Suprapubic skin (tissue), 4 donors: ENCODE measurements at regions not wholly inside any gene's neighbourhood (a gene's known extent, or its start where the extent isn't known, plus 50 kb on each side); places are given as distances from the start of the nearest gene placed in this dataset.

ENCODE experiments used
- DNase-seq, 2 donors: peaks; one replicate each; pipeline ENCODE4 v3.0.0-alpha.2; 2019; ENCODE audit warnings: low spot score in 2 of 2
- H3K27ac ChIP-seq: fragments of 200-600 bp; sonication (generic); one replicate; pipeline ENCODE4 v1.5.1; 2019
- H3K27me3 ChIP-seq: fragments of 200-600 bp; sonication (generic); one replicate; pipeline ENCODE4 v1.5.1; 2019
- H3K36me3 ChIP-seq: fragments of 200-600 bp; sonication (generic); one replicate; pipeline ENCODE4 v1.5.1; 2019
- H3K4me1 ChIP-seq: fragments of 200-600 bp; sonication (generic); one replicate; pipeline ENCODE4 v1.5.1; 2019
- H3K4me3 ChIP-seq: fragments of 200-600 bp; sonication (generic); one replicate; pipeline ENCODE4 v1.5.1; 2019; ENCODE audit warnings: mild to moderate bottlenecking
- H3K9me3 ChIP-seq: fragments of 200-600 bp; sonication (generic); one replicate; pipeline ENCODE4 v1.5.1; 2019
- EP300 ChIP-seq: sonication (generic); formaldehyde crosslinking; IDR thresholded peaks from one replicate; pipeline ENCODE4 v1.6.1; 2017; ENCODE audit warnings: antibody characterized with exemption
- POLR2A ChIP-seq, 2 donors: fragments of 450-650 bp; IDR thresholded peaks; one replicate each; pipeline ENCODE4 v1.6.1; 2017; ENCODE audit warnings: antibody characterized with exemption in 2 of 2, mild to moderate bottlenecking in 2 of 2, moderate library complexity in 2 of 2
- POLR2AphosphoS5 ChIP-seq, 3 donors: sonication (generic); formaldehyde crosslinking; IDR thresholded peaks; one replicate each; pipeline ENCODE4 v1.6.1; 2017; ENCODE audit warnings: antibody characterized with exemption in 3 of 3
- WGBS: methylation state at CpG from one replicate; pipeline ENCODE4 v1.1.5; 2018; 5-methylcytosine and 5-hydroxymethylcytosine counted together
- TF ChIP-seq, protein P1 (sequence below), 2 donors: fragments of 200-600 bp in 1 of 2; fragments of 450-650 bp in 1 of 2; sonication (generic) in 1 of 2; IDR thresholded peaks; one replicate each; pipeline ENCODE4 v1.5.1; 2016 to 2019; ENCODE audit warnings: antibody characterized with exemption in 2 of 2, mild to moderate bottlenecking in 1 of 2, moderate library complexity in 1 of 2

DNA sequence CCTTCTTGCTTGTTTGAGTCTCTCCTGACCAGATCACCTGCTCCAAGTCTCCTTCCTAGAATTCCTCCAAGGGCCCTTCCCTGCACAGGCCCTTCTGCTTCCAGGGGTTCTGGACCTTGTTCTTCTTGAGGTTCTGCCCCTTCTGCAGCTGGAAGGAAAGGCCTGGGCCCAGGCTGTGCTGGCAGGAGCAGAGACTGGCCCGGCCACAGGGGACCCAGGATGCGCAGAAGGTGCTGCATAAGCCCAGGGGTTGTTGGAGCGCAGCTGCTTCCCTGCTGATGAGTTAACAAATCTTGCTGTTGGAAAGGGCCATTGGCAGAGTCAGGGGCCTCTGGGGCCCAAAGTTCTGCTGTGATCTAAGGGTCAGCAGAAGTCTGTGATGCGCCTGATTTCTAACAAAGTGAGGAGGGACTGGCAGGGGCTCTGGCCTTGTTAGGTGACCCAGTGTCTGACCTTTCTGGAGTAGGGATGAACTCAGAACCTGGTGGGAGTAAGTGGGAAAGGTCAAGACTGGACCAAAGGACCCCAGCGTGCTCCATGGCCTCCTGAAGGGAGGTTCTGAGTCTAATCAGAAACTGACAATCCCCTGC, 509.8 kb downstream of the PTPRU start:
- DNase-seq = peak in 1 of 2 donors; percentile 72

DNA sequence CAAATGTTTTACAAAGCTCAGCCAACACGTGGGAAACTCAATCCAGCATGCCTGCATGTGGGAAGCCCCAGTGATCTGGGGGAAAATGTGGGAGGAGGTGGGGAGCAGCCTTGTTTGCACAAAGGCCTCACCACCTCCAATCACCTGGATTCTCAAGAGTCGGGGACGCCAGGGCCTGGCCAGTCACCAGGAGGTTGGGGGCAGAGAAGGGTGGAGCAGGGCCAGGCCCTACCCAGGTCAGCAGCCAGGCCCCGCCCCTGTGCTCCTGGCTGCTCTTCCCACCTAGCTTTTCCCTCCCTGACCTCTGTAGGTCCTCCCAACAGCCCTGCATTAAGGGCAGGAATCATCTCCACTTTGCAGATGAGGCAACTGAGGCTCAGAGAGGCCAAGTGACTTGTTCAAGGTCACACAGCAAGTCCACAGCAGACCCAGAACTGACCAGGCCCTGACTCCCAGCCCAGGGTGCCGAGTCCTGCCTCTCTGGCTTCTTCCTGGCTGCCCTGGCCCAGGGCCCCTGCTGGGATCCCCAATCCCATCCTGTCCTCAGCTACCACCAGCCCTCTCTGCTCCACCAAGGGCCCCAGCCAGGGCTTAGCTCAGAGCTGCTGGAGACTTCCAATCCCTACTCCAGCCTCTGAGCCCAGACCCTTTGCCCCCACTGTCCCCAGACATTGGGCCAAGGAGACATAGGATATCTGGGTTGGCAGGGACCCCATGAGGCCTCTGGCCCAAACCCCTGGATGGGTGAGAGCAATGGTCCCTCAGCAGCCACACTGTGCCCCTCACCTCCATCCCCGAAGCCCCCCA, 508.6 kb downstream of the PTPRU start:
- no peak for DNase-seq
- H3K27me3 ChIP-seq = peaks cover 26% of the 10 kb centered on the region
- no peak for TF ChIP-seq EP300
- no peak for TF ChIP-seq POLR2A (IDR thresholded peaks at IDR 0.05)
- no peak for TF ChIP-seq POLR2AphosphoS5 (IDR thresholded peaks at IDR 0.05)
- TF ChIP-seq, protein P1, sequence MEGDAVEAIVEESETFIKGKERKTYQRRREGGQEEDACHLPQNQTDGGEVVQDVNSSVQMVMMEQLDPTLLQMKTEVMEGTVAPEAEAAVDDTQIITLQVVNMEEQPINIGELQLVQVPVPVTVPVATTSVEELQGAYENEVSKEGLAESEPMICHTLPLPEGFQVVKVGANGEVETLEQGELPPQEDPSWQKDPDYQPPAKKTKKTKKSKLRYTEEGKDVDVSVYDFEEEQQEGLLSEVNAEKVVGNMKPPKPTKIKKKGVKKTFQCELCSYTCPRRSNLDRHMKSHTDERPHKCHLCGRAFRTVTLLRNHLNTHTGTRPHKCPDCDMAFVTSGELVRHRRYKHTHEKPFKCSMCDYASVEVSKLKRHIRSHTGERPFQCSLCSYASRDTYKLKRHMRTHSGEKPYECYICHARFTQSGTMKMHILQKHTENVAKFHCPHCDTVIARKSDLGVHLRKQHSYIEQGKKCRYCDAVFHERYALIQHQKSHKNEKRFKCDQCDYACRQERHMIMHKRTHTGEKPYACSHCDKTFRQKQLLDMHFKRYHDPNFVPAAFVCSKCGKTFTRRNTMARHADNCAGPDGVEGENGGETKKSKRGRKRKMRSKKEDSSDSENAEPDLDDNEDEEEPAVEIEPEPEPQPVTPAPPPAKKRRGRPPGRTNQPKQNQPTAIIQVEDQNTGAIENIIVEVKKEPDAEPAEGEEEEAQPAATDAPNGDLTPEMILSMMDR (IDR thresholded peaks at IDR 0.05) = no peak
- H3K9me3 ChIP-seq = no peaks in the 10 kb centered on the region
- H3K36me3 ChIP-seq = no peaks in the 10 kb centered on the region
- no peaks in the 10 kb centered on the region for H3K4me1 ChIP-seq
- no peak overlapping the region for H3K27ac ChIP-seq
- no peak overlapping the region for H3K4me3 ChIP-seq
- 58% methylated on average over 5 of the region's 6 CpGs for WGBS

More for the DNA sequence above, 509.8 kb downstream of the PTPRU start:
- WGBS = 91% methylated on average over 5 of the region's 5 CpGs
- H3K27me3 ChIP-seq = peaks cover 23% of the 10 kb centered on the region
- no peak overlapping the region for H3K4me3 ChIP-seq
- no peak overlapping the region for H3K27ac ChIP-seq
- TF ChIP-seq, protein P1 (IDR thresholded peaks at IDR 0.05) = no peak
- TF ChIP-seq POLR2AphosphoS5 (IDR thresholded peaks at IDR 0.05) (no peak), EP300 (no peak), POLR2A (IDR thresholded peaks at IDR 0.05) (no peak)
- H3K36me3 ChIP-seq = no peaks in the 10 kb centered on the region
- H3K4me1 ChIP-seq = no peaks in the 10 kb centered on the region
- no peaks in the 10 kb centered on the region for H3K9me3 ChIP-seq

DNA sequence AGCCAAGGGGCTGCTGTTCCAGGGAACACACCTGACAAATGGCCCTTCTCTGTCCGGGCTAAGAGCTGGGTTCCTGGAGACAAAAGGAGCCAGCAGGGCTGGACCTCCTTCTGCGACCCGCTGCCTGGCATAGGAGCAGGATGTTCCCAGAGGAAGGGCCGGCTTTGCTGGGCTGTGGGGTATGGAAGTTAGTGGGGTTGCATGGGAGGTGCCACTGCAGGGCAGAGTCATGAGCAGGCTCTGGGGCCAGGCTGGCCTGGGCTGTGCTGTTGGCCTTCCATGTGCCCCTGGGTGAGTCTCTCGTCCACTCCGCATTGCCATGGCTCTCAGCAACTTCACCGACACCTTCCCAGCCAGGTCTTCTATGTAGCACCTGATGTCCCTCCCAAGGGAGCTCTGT, 507.6 kb downstream of the PTPRU start:
- DNase-seq = no peak
- Histone ChIP-seq H3K27me3 (peaks cover 34% of the 10 kb centered on the region), H3K27ac (no peak overlapping the region), H3K36me3 (no peaks in the 10 kb centered on the region), H3K4me1 (no peaks in the 10 kb centered on the region), H3K4me3 (no peak overlapping the region), H3K9me3 (no peaks in the 10 kb centered on the region)
- 83% methylated on average over 5 of the region's 7 CpGs for WGBS
- TF ChIP-seq, protein P1 (IDR thresholded peaks at IDR 0.05) = no peak
- TF ChIP-seq EP300 = no peak
- no peak for TF ChIP-seq POLR2A (IDR thresholded peaks at IDR 0.05)
- no peak for TF ChIP-seq POLR2AphosphoS5 (IDR thresholded peaks at IDR 0.05)

DNA sequence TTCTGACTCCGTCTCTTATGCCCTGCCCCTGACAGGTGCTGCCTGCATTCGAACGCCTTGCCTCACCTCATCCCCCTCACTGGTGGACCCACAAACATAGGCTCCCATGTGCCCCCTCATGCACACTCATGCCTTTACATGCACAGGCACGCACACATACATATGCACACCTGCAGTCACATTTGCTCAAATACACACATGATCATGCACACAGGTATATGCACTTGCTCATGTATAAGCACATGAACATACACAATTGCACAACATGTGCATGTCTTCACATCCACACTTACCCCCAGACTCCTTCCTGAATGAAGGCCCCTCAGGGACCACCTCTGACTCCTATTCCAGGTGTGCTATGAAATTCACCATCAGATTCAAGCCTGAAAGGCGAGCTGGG, 506.9 kb downstream of the PTPRU start:
- no peaks in the 10 kb centered on the region for H3K9me3 ChIP-seq
- H3K4me3 ChIP-seq = no peak overlapping the region
- no peak for DNase-seq
- H3K27ac ChIP-seq = no peak overlapping the region
- H3K27me3 ChIP-seq = peaks cover 34% of the 10 kb centered on the region
- no peaks in the 10 kb centered on the region for H3K4me1 ChIP-seq
- no peaks in the 10 kb centered on the region for H3K36me3 ChIP-seq
- TF ChIP-seq, protein P1 (IDR thresholded peaks at IDR 0.05) = no peak
- WGBS = 60% methylated on average over 5 of the region's 5 CpGs

DNA sequence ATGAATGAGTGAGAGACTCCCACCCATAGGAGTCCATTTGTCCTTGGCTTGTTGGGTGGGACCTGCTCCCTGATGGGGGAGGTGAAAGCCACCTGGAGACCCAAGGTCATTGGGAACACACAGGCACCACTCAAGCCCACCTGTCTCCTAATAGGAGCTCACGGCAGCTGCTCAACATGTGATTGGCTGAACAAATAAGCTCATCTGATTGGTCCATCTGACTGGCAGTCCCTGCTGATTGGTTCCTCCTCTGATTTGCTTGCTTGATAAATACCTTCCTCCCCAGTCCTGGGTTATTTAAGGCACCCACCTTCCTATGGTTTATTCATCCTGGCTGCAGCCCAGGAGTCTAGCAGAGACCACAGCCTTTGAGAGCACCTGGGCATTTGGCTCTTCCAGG, 502.9 kb downstream of the PTPRU start:
- no peak for DNase-seq
- Histone ChIP-seq H3K36me3 (no peaks in the 10 kb centered on the region), H3K27me3 (peaks cover 34% of the 10 kb centered on the region), H3K4me1 (no peaks in the 10 kb centered on the region), H3K4me3 (no peak overlapping the region), H3K27ac (no peak overlapping the region), H3K9me3 (no peaks in the 10 kb centered on the region)
- TF ChIP-seq POLR2A (IDR thresholded peaks at IDR 0.05) (no peak), EP300 (no peak), POLR2AphosphoS5 (IDR thresholded peaks at IDR 0.05) (no peak)
- TF ChIP-seq, protein P1 (IDR thresholded peaks at IDR 0.05) = no peak
- no CpG with 5 or more reads among the region's 1 CpG for WGBS
